ENCODE measurements at regions not wholly inside any gene's neighbourhood (a gene's known extent, or its start where the extent isn't known, plus 50 kb on each side); places are given as distances from the start of the nearest gene placed in this dataset.

GRCh38 chr9:32004431-32005076 is 379.9 kb upstream of the ACO1 start:
- Histone ChIP-seq H3K9me3 (replicated peaks; ENCODE audit: control insufficient read depth, insufficient read depth, low read length) (no peaks in the 10 kb centered on the region), H3K4me1 (ENCODE audit: control insufficient read depth, insufficient read depth, low read length) (no peaks in the 10 kb centered on the region), H3K4me2 (ENCODE audit: control insufficient read depth, insufficient read depth) (no peak overlapping the region), H3K79me2 (ENCODE audit: control insufficient read depth, insufficient read depth, low read length) (no peaks in the 10 kb centered on the region), H4K20me1 (ENCODE audit: control insufficient read depth, insufficient read depth) (no peaks in the 10 kb centered on the region), H3K36me3 (ENCODE audit: control insufficient read depth in 2 of 2, insufficient read depth in 2 of 2, low read length in 1 of 2) (no peaks in the 10 kb centered on the region), H3K9ac (ENCODE audit: control insufficient read depth, insufficient read depth, low read length) (no peak overlapping the region), H3K27me3 (replicated peaks in 1 of 2; ENCODE audit: control insufficient read depth in 2 of 2, insufficient read depth in 2 of 2, low read length in 1 of 2) (no peaks in the 10 kb centered on the region), H2AFZ (ENCODE audit: control insufficient read depth, low read depth, low read length) (no peak overlapping the region), H3K4me3 (no peak overlapping the region), H3K27ac (ENCODE audit: control insufficient read depth, insufficient read depth) (no peak overlapping the region)
- 17% methylated on average over 7 of the region's 7 CpGs for WGBS (ENCODE audit: insufficient coverage, insufficient replicate concordance, low lambda C conversion rate, missing lambda C conversion rate)
- CTCF ChIA-PET = no interaction called here
- POLR2A ChIA-PET = no interaction called here
- no peak for FAIRE-seq
- ATAC-seq = no peak
- no peak for DNase-seq (ENCODE audit: low read depth, low spot score)
- RAD21 ChIA-PET (ENCODE audit: unreplicated experiment) = no interaction called here
- intact Hi-C loops (cut with micrococcal nuclease; ENCODE audit: unreplicated experiment) = no loop called here
- BruUV-seq (replicated peaks) = no TSS peak
- SMC1A ChIA-PET (ENCODE audit: uncharacterized antibody, unreplicated experiment) = no interaction called here
- in situ Hi-C loops (cut with MboI) = no loop called here
- TF ChIP-seq, protein P1, sequence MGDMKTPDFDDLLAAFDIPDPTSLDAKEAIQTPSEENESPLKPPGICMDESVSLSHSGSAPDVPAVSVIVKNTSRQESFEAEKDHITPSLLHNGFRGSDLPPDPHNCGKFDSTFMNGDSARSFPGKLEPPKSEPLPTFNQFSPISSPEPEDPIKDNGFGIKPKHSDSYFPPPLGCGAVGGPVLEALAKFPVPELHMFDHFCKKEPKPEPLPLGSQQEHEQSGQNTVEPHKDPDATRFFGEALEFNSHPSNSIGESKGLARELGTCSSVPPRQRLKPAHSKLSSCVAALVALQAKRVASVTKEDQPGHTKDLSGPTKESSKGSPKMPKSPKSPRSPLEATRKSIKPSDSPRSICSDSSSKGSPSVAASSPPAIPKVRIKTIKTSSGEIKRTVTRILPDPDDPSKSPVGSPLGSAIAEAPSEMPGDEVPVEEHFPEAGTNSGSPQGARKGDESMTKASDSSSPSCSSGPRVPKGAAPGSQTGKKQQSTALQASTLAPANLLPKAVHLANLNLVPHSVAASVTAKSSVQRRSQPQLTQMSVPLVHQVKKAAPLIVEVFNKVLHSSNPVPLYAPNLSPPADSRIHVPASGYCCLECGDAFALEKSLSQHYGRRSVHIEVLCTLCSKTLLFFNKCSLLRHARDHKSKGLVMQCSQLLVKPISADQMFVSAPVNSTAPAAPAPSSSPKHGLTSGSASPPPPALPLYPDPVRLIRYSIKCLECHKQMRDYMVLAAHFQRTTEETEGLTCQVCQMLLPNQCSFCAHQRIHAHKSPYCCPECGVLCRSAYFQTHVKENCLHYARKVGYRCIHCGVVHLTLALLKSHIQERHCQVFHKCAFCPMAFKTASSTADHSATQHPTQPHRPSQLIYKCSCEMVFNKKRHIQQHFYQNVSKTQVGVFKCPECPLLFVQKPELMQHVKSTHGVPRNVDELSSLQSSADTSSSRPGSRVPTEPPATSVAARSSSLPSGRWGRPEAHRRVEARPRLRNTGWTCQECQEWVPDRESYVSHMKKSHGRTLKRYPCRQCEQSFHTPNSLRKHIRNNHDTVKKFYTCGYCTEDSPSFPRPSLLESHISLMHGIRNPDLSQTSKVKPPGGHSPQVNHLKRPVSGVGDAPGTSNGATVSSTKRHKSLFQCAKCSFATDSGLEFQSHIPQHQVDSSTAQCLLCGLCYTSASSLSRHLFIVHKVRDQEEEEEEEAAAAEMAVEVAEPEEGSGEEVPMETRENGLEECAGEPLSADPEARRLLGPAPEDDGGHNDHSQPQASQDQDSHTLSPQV (IDR thresholded peaks at IDR 0.05) = no peak
- no peak for TF ChIP-seq MLLT1 (IDR thresholded peaks at IDR 0.05)
- no peak for TF ChIP-seq FOXM1 (IDR thresholded peaks at IDR 0.05; ENCODE audit: low read depth, low read length)
- no peak for TF ChIP-seq PKNOX1 (IDR thresholded peaks at IDR 0.05)
- no peak for TF ChIP-seq EP300 (IDR thresholded peaks at IDR 0.05; ENCODE audit: borderline replicate concordance in 1 of 2, control insufficient read depth in 1 of 2, low read depth in 2 of 2, low read length in 2 of 2)
- TF ChIP-seq MEF2B (IDR thresholded peaks at IDR 0.05; ENCODE audit: partially characterized antibody, poor library complexity, severe bottlenecking) = no peak
- TF ChIP-seq, protein P2, sequence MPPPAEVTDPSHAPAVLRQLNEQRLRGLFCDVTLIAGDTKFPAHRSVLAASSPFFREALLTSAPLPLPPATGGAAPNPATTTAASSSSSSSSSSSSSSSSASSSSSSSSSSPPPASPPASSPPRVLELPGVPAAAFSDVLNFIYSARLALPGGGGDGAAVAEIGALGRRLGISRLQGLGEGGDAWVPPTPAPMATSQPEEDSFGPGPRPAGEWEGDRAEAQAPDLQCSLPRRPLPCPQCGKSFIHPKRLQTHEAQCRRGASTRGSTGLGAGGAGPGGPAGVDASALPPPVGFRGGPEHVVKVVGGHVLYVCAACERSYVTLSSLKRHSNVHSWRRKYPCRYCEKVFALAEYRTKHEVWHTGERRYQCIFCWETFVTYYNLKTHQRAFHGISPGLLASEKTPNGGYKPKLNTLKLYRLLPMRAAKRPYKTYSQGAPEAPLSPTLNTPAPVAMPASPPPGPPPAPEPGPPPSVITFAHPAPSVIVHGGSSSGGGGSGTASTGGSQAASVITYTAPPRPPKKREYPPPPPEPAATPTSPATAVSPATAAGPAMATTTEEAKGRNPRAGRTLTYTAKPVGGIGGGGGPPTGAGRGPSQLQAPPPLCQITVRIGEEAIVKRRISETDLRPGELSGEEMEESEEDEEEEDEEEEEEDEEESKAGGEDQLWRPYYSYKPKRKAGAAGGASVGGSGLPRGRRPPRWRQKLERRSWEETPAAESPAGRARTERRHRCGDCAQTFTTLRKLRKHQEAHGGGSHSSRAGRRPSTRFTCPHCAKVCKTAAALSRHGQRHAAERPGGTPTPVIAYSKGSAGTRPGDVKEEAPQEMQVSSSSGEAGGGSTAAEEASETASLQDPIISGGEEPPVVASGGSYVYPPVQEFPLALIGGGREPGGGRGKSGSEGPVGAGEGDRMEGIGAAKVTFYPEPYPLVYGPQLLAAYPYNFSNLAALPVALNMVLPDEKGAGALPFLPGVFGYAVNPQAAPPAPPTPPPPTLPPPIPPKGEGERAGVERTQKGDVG (CRISPR knock-in tag; IDR thresholded peaks at IDR 0.05) = no peak
- TF ChIP-seq ZNF217 (IDR thresholded peaks at IDR 0.05) = no peak
- TF ChIP-seq BMI1 (IDR thresholded peaks at IDR 0.05; ENCODE audit: borderline replicate concordance) = no peak
